ENCODE measurements at regions not wholly inside any gene's neighbourhood (a gene's known extent, or its start where the extent isn't known, plus 50 kb on each side); places are given as distances from the start of the nearest gene placed in this dataset.

GRCh38 chr7:81209059-81209458, 290.2 kb upstream of the SEMA3C start:
- Histone ChIP-seq H3K4ac (replicated peaks; ENCODE audit: insufficient read length, low read depth, low read length) (no peak overlapping the region), H3K4me2 (ENCODE audit: insufficient read depth in 1 of 2, low read depth in 2 of 2, low read length in 2 of 2) (no peak overlapping the region), H3K27me3 (replicated peaks in 1 of 4; ENCODE audit: control insufficient read depth in 3 of 4, extremely low read depth in 1 of 4, insufficient read depth in 3 of 4, low read length in 3 of 4) (no peaks in the 10 kb centered on the region), H3K9ac (replicated peaks in 1 of 4; ENCODE audit: extremely low read depth in 1 of 4, low read depth in 3 of 4, low read length in 3 of 4) (no peak overlapping the region), H2BK12ac (ENCODE audit: low read depth, low read length) (no peak overlapping the region), H2AK5ac (ENCODE audit: low read depth, low read length) (no peak overlapping the region), H3K23me2 (ENCODE audit: low read depth, low read length) (no peaks in the 10 kb centered on the region; the same call in 1 of the 2 replicates), H4K91ac (replicated peaks; ENCODE audit: insufficient read length, low read length) (no peak overlapping the region), H3K27ac (ENCODE audit: low read depth, low read length) (no peak overlapping the region), H3K79me1 (ENCODE audit: low read depth, low read length) (no peaks in the 10 kb centered on the region), H4K5ac (ENCODE audit: insufficient read length, low read depth, low read length) (no peak overlapping the region), H3K18ac (ENCODE audit: extremely low read depth, low read length) (no peak overlapping the region), H3K9me3 (ENCODE audit: insufficient read depth in 2 of 2, low read depth in 1 of 2, low read length in 1 of 2) (no peaks in the 10 kb centered on the region), H3K4me3 (ENCODE audit: extremely low read depth in 1 of 4, insufficient read depth in 2 of 4, low read depth in 3 of 4, low read length in 4 of 4) (no peak overlapping the region), H2AFZ (ENCODE audit: low read length) (no peak overlapping the region), H3K56ac (replicated peaks; ENCODE audit: insufficient read length, low read depth, low read length) (no peak overlapping the region), H4K20me1 (replicated peaks in 1 of 2; ENCODE audit: control insufficient read depth in 1 of 2, insufficient read depth in 2 of 2, low read length in 2 of 2) (no peaks in the 10 kb centered on the region), H3K36me3 (ENCODE audit: control insufficient read depth in 2 of 4, insufficient read depth in 4 of 4, low read length in 3 of 4) (no peaks in the 10 kb centered on the region), H2BK120ac (replicated peaks; ENCODE audit: low read depth, low read length) (no peak overlapping the region), H3K23ac (ENCODE audit: insufficient read length) (no peak overlapping the region), H4K8ac (ENCODE audit: extremely low read depth, insufficient read depth, low read length) (no peak overlapping the region), H2BK5ac (ENCODE audit: low read depth, low read length) (no peak overlapping the region), H3K14ac (ENCODE audit: insufficient read length) (no peak overlapping the region), H3K4me1 (replicated peaks in 1 of 4; ENCODE audit: control insufficient read depth in 3 of 4, insufficient read depth in 4 of 4, low read length in 3 of 4) (no peaks in the 10 kb centered on the region), H3K79me2 (ENCODE audit: control insufficient read depth in 1 of 2, insufficient read depth in 2 of 2, low read length in 2 of 2) (no peaks in the 10 kb centered on the region), H2BK15ac (ENCODE audit: low read length) (no peak overlapping the region), H2BK20ac (ENCODE audit: low read length) (no peak overlapping the region)
- TF ChIP-seq KDM4A (IDR thresholded peaks at IDR 0.05; ENCODE audit: low read depth, low read length, severe bottlenecking), result no peak
- DNase-seq (ENCODE audit: low read depth in 1 of 2, low spot score in 2 of 2) (no peak), FAIRE-seq (no peak)
- ChIA-PET CTCF (ENCODE audit: partially characterized antibody) (no interaction called here), POLR2A (ENCODE audit: partially characterized antibody) (no interaction called here)
- 100% methylated on average over 2 of the region's 2 CpGs; no CpG with 5 or more reads in 1 of the 2 experiments for WGBS, 2 experiments (ENCODE audit: extremely low coverage in 1 of 2, insufficient coverage in 1 of 2, insufficient read length in 1 of 2, insufficient replicate concordance in 2 of 2, low coverage in 1 of 2, low lambda C conversion rate in 2 of 2, missing lambda C conversion rate in 1 of 2)
